Esophagus muscularis mucosa (tissue), 4 donors: ENCODE measurements at regions not wholly inside any gene's neighbourhood (a gene's known extent, or its start where the extent isn't known, plus 50 kb on each side); places are given as distances from the start of the nearest gene placed in this dataset.

ENCODE experiments used
- EP300 ChIP-seq: sonication (generic); formaldehyde crosslinking; IDR thresholded peaks from one replicate; pipeline ENCODE4 v1.6.1; 2017; ENCODE audit warnings: antibody characterized with exemption
- POLR2A ChIP-seq: fragments of 450-650 bp; IDR thresholded peaks from one replicate; pipeline ENCODE4 v1.6.1; 2017; ENCODE audit warnings: antibody characterized with exemption, moderate library complexity, mild to moderate bottlenecking, low read depth
- POLR2AphosphoS5 ChIP-seq, 2 donors: sonication (generic); formaldehyde crosslinking; IDR thresholded peaks; one replicate each; pipeline ENCODE4 v1.6.1; 2017; ENCODE audit warnings: antibody characterized with exemption in 2 of 2
- TF ChIP-seq, protein P1 (sequence below), 3 experiments: fragments of 200-600 bp in 2 of 3; fragments of 450-650 bp in 1 of 3; sonication (generic) in 2 of 3; IDR thresholded peaks; one replicate each; pipeline ENCODE4 v1.5.1; 2017 to 2019; ENCODE audit warnings: antibody characterized with exemption in 3 of 3, mild to moderate bottlenecking in 2 of 3, moderate library complexity in 1 of 3

DNA sequence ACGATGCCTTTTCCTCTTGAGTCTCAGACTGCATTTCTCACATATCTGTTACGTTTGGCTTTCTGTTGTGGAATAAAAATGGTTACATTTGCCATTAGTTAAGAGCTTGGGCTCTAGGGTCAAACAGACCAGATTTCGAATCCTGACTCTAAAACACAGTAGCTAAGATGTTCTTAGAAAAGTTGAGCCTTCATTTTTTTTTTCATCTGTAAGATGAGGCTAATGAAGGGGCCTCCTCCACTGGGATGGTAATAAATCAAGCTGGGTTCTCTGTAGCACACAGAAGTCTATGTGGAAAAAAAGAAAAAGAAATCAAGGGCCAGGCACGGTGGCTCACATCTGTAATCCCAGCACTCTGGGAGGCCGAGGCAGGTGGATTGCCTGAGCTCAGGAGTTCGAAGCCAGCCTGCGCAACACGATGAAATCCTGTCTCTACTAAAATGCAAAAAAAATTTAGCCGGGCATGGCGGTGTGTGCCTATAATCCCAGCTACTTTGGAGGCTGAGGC lies 49.9 kb upstream of the CAPRIN1 start:
- TF ChIP-seq, protein P1, sequence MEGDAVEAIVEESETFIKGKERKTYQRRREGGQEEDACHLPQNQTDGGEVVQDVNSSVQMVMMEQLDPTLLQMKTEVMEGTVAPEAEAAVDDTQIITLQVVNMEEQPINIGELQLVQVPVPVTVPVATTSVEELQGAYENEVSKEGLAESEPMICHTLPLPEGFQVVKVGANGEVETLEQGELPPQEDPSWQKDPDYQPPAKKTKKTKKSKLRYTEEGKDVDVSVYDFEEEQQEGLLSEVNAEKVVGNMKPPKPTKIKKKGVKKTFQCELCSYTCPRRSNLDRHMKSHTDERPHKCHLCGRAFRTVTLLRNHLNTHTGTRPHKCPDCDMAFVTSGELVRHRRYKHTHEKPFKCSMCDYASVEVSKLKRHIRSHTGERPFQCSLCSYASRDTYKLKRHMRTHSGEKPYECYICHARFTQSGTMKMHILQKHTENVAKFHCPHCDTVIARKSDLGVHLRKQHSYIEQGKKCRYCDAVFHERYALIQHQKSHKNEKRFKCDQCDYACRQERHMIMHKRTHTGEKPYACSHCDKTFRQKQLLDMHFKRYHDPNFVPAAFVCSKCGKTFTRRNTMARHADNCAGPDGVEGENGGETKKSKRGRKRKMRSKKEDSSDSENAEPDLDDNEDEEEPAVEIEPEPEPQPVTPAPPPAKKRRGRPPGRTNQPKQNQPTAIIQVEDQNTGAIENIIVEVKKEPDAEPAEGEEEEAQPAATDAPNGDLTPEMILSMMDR (IDR thresholded peaks at IDR 0.05) = no peak
- TF ChIP-seq POLR2A (no peak), POLR2AphosphoS5 (IDR thresholded peaks at IDR 0.05) (no peak), EP300 (no peak)
